Skin of body (tissue), 1 donor: ENCODE measurements at regions not wholly inside any gene's neighbourhood (a gene's known extent, or its start where the extent isn't known, plus 50 kb on each side); places are given as distances from the start of the nearest gene placed in this dataset.
A peak's percentile ranks its signal among the peaks of the same experiment; 100 is the strongest.

Source experiments
- DNase-seq: peaks from one replicate; lab custom pipeline; 2025; lab: John Stamatoyannopoulos, UW

DNA sequence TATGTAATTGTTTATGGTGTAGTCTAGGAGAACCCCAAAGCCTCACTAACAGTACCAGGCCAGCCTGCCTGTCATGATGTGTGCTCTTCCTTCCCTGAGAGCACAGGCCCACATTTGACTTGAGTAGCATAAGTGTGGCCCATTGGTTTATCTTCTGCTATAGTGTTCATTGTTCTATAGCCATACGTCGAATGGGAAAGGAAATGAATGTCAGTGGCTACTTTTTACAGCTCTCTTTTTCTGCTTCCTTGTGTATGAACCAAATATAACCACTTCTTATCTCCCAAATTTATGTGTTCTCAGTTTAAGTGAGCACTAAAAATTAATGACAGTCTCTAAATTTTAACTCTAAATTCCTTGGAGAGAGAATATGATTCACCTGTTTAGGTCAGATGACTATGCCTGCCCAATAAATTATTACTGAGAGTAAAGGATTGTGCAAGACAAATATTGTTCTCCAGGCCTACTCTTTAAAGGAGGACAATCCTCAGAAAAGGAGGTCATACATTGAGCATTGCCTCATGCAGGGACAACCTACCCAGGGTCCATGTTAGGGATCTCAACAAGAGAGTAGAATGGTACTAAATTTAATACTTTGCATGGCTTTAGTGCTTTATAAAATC, 222.9 kb upstream of the ARHGAP20 start:
- no peak for DNase-seq

DNA sequence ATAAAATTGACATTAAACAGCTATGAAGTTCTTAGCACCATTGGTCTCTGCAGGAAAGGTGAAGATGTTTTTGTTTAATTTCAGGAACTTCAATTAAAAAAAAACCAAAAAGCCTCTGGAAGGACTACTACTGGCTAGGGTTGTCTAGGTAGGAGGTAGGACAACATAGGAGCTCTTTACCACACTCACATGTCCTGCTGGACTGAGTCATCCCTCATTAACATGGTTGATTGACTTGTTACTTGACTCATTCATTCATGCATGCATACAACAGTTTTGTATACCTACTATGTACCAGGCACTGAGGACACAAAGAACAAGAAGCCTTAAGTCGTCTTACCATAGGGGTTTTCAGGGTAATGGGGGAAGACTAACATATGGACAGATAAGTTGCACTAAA, 216.9 kb upstream of the ARHGAP20 start:
- DNase-seq, result no peak

DNA sequence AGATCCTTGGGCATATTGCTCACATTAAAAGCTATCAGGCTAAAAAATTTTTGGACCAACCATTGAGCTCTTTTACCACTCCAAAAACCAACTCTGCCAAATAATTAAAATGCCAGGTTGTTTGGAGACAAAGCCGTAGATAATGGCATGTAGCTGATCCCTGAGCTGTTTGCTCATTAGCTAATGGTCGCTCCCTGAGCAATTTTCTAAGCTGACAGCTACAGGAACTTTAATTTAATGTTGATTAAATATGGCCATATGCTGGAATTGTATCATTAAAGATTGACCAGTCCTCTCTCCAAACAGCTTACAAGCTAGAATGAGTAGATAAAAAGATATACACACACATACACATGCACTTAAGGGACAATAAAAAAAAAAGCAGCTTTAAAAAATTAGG, 216.2 kb upstream of the ARHGAP20 start:
- DNase-seq, result no peak

DNA sequence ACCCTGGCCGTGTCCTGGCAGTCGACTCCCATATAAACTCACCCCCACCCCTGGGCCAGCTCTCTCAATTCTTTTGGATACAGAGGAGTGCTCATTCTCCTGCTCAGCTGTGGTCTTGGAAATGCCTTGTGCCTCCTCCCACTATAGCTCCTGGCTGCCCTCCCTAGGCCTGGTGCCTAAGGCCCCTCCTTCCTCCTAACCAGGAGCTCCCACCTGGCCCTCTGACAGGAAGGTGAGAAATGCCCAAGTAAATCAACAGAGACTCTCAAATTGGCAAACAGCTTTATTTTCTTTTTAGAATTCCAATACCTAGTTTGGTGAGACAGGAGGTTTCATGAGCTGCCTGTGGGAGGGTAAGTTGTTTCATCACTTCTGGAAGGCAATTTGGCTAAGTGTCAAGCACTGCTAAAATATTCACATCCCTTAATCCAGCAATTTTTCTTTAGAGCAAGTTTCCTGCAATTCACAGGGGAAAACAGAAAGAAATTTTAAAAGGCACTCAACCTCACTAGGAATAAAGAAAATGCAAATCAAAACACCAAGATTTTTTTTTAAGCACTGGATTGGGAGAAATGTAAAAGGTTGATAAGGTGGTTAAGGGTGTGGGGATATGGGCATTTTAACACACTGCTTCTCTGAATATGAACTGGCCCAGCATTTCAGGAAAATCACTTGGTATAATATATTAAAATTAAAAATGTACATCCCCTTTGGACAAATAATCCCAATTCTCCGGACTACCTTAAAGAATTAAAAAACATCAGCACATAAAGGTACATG, 209.7 kb upstream of the ARHGAP20 start:
- peak; percentile 10 for DNase-seq

DNA sequence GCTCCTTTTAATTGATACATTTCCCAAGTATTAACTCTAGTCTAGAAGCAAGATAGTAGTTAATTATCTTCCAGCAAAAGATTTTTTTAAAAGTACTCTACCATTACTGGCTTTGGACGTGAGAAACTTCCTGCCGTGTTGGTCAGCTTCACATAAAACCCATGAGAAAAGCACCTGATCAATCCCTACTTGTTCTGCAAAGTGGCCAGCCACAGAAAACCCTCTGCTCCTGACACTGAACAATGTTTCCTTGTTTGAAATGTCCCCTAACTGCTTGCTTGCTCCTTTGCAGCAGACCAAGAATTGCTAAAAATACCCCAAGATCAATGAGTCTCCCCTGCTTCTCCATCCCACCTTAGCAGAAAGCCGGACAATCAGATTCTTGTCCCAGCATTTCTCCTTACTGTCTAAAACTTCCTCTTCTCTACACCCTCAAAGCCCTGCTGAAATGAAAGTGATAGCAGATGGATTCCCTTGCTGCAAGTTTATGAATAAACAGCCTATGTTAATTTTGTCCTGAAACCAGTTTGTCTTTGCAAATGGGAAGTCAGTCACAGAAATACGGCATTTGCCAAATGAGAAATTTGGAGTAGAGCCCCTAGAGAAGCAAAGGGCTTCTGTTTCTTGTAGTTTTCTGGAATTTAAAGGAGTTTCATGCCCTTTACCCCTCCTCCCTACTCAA, 207.1 kb upstream of the ARHGAP20 start:
- no peak for DNase-seq

DNA sequence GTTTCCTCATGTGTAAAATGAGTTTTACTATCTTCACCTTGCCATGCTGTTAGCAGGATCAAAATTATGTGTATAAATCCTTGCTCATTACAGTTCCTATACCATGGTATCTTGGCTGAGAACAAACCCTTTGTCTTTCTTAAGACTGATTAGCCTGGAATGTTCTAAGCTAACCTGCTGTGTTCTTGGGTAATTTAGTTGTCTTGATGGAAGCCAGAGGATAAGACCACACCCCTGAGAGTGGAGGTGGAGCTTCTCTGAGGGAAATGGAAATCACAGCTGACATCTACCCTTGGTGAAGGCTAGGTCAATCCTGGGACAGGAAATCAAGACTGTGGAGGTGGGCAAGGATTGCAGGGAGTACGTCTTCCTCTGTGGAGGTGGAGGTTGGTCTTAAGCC, 206.1 kb upstream of the ARHGAP20 start:
- DNase-seq, result no peak

DNA sequence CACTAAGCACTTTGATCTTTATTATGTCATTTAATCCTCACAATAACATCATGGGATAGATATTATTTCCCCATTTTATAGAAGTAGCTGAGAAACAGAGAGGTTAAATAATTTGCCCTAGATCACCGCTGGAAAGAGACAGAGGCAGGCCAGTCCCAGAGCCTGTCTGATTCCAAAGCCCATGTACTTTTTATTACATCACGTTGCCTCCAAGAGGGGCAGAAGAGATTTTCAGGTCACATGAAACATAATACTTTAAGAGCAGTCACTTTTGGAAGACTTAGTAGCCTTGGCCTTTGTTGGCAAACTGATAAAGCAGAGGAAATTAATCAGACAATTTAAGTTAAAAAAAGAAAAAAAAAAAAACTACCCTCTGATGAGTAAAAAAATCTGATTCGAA, 200.2 kb upstream of the ARHGAP20 start:
- DNase-seq, result no peak

DNA sequence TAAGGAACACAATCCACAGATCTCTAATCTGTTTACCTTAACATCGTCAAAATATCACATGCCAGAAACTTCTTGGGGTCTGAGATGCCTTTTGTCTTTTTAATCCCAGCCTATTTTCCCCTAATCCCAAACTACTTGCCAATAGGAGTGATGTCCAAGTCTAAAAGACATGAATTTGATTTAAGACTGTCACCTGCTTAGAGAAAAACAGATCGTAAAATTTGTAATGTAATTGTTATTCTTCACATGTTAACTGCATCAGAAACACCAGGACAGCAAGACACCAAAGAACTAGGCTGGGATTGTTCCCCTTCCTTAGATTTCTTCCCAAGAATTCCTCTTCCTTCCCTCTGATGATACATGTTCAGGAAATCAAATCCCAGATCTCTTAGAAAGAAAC, 198.1 kb upstream of the ARHGAP20 start:
- no peak for DNase-seq

DNA sequence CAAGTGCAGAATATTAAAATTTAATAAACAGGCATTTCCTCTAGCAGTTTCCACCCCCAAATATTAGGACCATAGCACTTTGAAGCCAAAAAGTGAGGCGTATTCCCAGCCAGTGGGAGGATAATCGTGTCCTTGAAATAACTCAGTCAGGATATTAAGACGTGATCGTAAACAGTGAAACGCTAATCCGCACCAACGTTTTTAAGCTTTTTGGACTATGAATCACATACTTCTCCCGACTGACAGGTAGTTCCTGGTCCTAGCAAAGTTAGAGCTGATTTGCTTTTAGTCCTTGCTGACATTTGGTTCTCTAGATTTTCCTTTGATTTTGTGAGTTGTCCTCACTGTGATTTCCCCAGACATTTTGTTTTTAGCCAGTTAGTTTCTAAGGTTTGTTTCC, 197.1 kb upstream of the ARHGAP20 start:
- DNase-seq, result no peak

DNA sequence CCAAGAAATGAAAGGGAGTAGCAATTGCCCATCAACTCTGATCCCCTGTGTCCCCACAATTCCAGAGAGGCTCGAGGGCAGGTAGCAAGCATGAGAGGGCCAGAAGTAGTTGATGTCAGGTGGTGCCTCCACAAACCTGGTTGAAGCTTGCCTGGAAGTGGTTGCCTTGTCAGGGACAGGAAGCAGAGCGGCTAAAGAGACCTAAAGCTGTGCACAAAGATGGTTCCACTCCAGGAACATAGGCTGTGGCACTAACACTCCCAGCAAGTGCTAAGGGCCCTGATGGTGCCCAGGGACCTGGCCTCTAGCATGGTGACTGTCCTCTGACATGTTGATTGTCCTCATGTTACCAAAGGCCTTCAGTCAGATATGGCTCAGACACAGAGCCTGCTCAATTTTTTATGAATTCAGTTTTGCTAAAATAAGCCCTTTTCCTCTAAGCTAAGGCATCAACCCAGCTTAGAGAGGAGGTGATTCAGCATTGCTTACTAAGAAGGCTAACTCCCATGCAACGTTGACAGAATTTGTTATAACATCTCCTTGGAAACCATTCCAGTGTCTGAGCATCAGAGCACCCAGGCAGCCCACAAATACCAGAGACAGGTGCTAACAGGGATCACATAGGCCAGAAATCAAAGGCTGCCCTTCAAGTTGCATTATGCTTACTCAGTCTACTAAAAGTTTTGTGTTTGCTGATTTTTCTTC, 196.3 kb upstream of the ARHGAP20 start:
- DNase-seq, result no peak

DNA sequence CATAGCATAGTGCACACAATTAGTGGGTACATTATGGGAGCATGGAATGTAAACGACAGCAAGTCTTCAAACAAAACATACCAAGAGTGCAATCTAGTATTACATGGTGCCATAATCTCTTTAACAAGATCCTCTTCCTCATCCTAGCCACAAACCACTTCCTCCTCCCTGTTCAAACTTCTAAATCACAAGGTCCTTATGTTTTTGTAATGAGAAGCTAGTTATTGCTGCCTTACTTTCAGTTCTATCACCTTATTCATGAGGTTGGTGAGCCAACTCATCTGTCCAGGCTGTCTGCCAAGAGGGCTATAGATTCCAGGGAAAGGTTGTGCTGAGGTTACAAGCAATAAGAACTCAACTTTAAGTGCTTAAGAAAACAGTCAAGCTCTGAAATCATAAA, 195.4 kb upstream of the ARHGAP20 start:
- no peak for DNase-seq

DNA sequence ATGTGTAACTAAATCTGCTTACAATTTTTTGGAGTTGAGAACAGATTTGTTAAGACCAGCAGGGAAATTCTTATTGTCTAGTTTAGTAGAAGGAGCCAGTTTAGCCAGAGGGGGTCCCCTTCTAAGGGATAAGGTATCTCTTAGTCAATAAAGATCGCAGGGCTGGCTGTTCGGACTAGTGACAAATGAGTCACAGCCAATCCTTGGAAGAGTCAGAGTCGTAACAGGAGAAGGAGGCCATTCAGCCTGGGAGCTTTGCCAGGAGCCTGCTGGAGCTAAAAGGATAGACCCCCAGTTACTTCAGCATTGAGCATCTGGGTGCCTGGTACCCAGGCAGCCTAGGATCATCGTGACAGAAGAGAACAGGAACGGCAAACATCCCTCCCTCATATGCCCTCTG, 191.6 kb upstream of the ARHGAP20 start:
- no peak for DNase-seq

DNA sequence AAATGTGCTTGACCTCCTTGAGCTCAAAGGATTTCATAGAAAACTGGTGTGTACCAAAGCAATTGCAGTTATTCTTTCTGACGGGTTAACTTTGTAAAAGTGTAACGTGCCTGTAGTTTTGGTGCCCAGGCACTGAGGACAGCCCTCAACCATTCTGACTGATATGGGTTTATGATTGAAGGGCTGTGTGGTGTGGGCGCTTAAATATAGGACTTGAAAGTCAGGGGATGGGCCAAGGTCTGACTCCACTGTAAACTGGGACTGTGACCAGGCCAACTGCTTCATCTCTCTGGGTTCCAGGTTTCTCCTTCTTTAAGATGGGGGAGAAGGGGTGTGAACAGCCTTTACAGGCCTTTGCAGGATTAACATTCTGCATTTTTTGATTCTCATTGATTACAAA, 191.1 kb upstream of the ARHGAP20 start:
- no peak for DNase-seq

DNA sequence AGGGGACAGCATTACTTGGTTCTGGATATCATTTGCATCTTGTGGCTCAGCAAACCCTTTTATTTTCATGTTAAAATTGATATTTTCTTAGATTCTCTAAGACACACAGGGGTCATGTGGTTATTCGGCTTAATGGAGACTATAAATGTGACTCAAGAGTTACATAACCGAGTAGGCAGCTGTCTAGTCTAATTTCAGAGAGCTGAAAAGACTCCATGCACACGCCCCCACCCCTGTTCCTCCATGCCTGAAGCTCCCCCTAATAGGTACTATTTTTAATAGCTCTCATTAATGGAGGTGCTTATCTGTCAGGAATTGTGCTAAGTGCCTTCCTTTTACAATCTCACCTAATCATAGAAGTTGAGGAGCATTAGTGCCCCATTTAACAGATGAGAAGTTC, 189.2 kb upstream of the ARHGAP20 start:
- DNase-seq, result no peak

DNA sequence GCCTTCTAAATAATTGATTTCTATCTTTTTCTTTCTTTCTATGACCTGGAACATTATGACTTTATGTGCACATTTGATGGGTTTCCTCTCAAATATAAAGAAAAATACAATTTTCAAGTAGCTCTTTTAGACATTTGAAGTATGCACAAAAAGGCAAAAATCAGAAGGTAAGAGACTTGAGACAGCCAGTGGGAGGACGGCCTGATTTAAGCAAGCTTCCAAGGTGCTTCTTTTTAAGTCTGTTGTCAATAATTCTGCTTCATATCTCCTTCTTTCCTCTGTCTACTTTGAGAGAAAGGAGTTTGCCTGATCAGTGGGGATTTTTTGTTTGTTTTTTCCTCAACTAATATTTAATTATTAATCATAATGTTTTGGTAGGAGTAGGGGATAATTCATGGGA, 188.2 kb upstream of the ARHGAP20 start:
- DNase-seq, result no peak

DNA sequence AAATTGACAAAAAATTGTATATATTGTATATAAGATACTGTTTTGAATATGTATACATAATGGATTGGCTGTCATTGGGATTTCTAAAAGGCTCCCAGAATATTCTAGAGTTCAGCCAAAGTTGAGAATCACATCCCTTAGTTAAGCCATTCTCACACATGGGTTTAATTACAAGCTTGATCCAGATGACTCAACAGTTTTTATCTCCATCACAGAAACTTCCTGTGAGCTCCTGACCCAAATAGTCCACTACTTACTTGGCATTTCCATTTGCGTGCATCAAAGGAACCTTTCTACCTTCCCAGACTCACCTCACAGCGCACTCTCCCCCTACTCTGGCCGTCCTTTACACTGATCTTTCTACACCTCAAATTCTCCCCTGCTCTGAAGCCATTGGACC, 184.8 kb upstream of the ARHGAP20 start:
- peak; percentile 53 for DNase-seq

DNA sequence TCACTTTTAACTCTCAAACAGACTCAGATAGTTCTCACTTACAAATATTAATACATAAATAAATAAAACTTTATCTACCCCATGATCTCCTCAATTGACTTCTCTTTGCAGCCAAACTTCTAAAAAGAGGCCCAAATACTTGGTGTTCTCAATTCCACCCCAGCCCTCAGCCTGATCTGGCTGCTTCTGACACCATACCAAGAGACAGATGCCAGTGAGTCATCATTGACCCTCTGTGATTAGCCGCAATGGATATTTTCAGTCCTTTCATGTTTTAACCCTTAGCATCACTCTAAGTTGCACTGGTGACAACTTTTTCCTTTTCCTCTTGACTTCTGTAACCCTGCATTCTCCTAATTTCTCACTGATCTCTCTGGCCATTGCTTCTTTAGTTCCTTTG, 184.1 kb upstream of the ARHGAP20 start:
- no peak for DNase-seq

DNA sequence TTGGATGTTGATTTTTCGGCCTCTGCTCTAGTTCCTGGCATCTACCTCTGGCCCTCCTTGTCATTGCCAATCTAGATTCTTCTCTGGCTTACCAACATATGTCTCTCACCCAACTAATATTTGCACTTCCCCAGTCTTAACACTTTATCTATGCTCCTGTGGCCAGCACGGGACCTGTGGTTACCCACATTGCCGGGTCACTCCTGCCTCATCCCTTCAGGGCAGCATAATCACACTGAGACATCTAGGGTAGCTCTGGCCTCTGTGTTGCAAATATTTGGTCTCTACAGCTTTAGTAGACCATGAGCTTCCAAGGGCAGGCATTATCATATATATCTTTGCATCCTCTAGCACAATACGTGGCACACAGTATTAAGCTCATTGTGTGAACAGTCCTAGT, 182.0 kb upstream of the ARHGAP20 start:
- DNase-seq, result no peak

DNA sequence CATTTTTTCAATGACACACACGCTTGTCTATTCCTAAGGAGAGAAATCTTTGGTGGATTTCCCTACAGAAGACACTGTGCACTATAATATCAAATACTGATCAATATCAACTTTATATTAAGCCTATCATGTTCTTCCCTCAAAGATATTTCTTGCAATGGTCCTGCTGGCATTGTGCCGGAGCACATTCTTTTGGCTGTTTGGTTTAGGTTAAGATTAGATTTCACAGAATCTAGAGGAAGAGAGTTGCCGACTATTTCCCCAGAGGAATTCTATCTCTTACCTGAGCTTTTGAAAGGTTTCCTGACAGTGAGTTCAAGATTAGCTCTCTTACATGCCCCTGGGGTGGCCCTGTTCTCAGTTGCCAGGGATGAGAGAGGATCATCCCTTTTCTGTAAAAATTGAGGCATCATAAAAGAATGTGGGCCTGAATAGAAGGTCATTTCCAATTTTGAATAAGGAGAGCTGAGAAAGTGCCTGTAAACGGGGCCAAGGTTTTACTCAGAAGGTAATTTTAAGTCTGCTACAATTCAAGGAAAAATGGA, 180.6 kb upstream of the ARHGAP20 start:
- no peak for DNase-seq

DNA sequence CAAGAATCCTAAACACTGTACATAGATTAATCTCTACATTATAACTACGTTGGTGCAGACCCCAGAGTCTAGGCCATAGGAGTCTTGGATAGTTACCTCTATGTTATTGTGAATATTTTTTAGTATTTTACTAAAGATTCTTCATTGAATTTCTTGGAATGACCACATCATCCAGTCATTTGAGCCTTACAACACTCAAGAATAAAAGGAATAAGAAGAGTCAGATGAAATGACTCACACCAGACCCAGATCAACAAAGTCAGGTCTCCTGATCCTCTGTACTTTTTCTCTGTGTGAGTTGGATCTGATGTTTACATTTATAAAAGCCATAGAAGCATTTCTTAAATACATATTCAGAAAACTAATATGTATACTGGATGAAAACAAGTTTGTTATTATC, 179.2 kb upstream of the ARHGAP20 start:
- DNase-seq, result no peak

DNA sequence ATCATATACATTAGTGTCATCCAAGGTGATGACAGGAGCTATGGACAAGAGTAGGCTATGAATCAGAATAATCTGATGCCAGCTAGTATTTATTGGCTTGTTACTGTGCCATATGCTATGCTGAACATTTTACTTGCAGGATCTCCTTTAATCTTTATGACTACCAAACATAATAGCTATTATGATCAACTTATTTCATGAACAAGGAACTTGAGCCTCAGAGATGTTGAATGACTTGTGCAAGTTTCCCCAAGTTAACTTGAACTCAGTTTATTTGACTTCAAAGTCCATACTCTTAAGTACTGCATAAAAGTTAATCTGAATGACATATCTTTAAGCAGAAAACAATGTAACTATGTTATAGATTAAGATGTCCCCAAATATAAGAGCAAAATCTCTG, 178.8 kb upstream of the ARHGAP20 start:
- DNase-seq, result no peak
